ENCODE measurements at regions not wholly inside any gene's neighbourhood (a gene's known extent, or its start where the extent isn't known, plus 50 kb on each side); places are given as distances from the start of the nearest gene placed in this dataset.
"Not testable (repeated sequence)": the region's sequence is repeated elsewhere in the genome, so short reads cannot be mapped to it uniquely, and the experiment has no call there.

- H3K27me3 Mint-ChIP-seq; H3K9me3 Mint-ChIP-seq; H3K36me3 Mint-ChIP-seq (ENCODE audit: low read depth); H3K27ac Mint-ChIP-seq; H3K4me3 Mint-ChIP-seq; DNase-seq; H3K4me1 Mint-ChIP-seq: not testable (repeated sequence)
- peak; percentile 14 for ATAC-seq
Measured at GRCh38 chr17:26881195-26881594, 412.7 kb upstream of the WSB1 start.

- H3K27ac Mint-ChIP-seq; H3K36me3 Mint-ChIP-seq (ENCODE audit: low read depth); DNase-seq; H3K4me1 Mint-ChIP-seq; H3K4me3 Mint-ChIP-seq; H3K9me3 Mint-ChIP-seq; H3K27me3 Mint-ChIP-seq: not testable (repeated sequence)
- peak; percentile 67 for ATAC-seq
Measured at GRCh38 chr17:26882097-26882761, 411.7 kb upstream of the WSB1 start.

- ATAC-seq, result peak; percentile 29
Measured at GRCh38 chr17:26883878-26884740, 409.8 kb upstream of the WSB1 start.

GRCh38 chr17:26884741-26885059, 409.2 kb upstream of the WSB1 start:
- not testable (repeated sequence) for H3K4me3 Mint-ChIP-seq; H3K27ac Mint-ChIP-seq; ATAC-seq; H3K36me3 Mint-ChIP-seq (ENCODE audit: low read depth); DNase-seq; H3K4me1 Mint-ChIP-seq; H3K9me3 Mint-ChIP-seq; H3K27me3 Mint-ChIP-seq

More at GRCh38 chr17:26883878-26884740, 409.8 kb upstream of the WSB1 start:
- H3K36me3 Mint-ChIP-seq (ENCODE audit: low read depth); H3K4me1 Mint-ChIP-seq; DNase-seq; H3K4me3 Mint-ChIP-seq; H3K27me3 Mint-ChIP-seq; H3K9me3 Mint-ChIP-seq; H3K27ac Mint-ChIP-seq: not testable (repeated sequence)

GRCh38 chr17:26885244-26885970, 408.5 kb upstream of the WSB1 start:
- not testable (repeated sequence) for H3K36me3 Mint-ChIP-seq (ENCODE audit: low read depth); H3K9me3 Mint-ChIP-seq; H3K27me3 Mint-ChIP-seq; H3K4me1 Mint-ChIP-seq; H3K27ac Mint-ChIP-seq; H3K4me3 Mint-ChIP-seq
- ATAC-seq (peak; percentile 42), DNase-seq (peak; percentile 1)

All from activated naive CD8-positive, alpha-beta T cell treated with anti-CD3 and anti-CD28 coated beads, Interleukin-2, amount 50 U/mL, for 24 hours (primary cell).